HG03097 (cell line): ENCODE measurements at regions not wholly inside any gene's neighbourhood (a gene's known extent, or its start where the extent isn't known, plus 50 kb on each side); places are given as distances from the start of the nearest gene placed in this dataset.

Experiments used
- ATAC-seq: cut with Tn5 transposase; IDR thresholded peaks from one replicate; pipeline ENCODE4 v1.9.1; 2021; ENCODE audit not compliant: unreplicated experiment, low FRiP score

- ATAC-seq, result no peak
These were observed 164.3 kb upstream of the MLN start for GRCh38 chr6:33967966-33968724.

GRCh38 chr6:33967265-33967767, 163.5 kb upstream of the MLN start:
- no peak for ATAC-seq

GRCh38 chr6:33966536-33966935, 162.7 kb upstream of the MLN start:
- ATAC-seq, result no peak

- ATAC-seq, result no peak
These were observed 162.0 kb upstream of the MLN start for GRCh38 chr6:33965766-33966165.

DNA sequence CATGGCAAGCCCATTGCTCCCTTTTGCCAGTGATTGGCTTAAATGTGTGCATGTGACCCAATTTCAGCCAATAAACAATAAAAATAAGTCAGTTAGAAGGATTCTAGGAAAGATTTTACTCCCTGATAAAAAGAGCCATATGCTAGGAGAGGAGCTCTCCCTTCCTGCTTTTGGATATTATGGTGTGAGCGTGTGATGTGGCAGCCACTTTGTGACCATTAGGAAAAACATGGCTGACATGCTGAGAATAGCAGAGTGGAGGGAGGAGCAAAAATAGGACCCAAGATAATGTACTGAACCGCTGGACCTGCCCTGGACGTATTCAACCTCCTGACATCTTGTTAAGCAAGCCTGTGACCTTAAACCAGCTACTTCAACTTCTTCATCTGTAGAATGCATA, 160.6 kb upstream of the MLN start:
- no peak for ATAC-seq

DNA sequence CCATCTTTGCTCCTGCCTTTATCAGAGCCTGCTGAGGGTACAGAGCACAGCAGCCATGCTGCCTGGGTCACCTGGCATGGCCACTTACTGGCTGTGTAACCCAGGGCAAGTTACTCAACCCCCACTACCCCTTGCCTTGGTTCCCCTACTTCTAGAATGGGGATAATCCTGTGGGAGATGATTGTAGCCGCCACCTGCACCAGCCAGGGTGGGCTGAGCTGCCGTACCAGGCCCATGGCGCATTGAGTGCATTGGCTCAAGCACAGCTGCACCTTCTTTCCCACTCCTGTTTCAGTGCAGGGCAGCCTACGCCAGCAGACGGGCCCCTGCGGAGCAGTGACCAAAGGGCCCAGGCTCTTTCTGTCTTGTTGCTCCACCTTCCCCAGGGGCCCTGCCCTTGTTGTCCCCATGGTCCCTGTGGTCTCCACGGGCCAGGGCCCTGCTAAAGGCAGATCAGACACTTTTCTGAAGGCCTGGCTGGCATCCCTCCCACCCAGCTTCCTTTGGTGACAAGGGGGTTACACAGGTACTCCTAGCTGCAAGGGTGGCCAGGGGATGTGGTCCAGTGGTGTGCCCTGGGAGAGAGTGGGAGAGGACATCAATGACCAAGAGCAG, 159.4 kb upstream of the MLN start:
- no peak for ATAC-seq

- no peak for ATAC-seq
These were observed 158.6 kb upstream of the MLN start for GRCh38 chr6:33962246-33963027.

DNA sequence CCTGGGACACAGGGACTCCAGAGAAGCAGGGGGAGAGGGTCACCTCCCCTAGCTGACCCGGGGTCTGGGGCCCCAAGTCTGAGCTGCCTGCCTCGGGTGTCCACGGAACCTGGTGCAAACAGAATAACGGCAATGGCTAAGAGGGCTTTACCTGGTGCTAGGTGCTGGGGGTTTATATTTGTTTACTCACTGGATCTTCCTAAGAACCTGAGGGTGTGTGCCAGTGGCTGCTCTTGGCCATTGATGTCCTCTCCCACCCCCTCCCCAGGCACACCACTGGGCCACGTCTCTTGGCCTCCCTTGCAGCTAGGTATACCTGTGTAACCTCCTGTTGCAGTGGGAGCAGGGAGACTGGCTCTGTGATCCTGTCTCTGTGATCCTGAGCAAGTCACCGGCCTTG, 157.9 kb upstream of the MLN start:
- no peak for ATAC-seq

GRCh38 chr6:33960345-33961313, 156.8 kb upstream of the MLN start:
- no peak for ATAC-seq

- no peak for ATAC-seq
These were observed 156.0 kb upstream of the MLN start for GRCh38 chr6:33959661-33960344.

DNA sequence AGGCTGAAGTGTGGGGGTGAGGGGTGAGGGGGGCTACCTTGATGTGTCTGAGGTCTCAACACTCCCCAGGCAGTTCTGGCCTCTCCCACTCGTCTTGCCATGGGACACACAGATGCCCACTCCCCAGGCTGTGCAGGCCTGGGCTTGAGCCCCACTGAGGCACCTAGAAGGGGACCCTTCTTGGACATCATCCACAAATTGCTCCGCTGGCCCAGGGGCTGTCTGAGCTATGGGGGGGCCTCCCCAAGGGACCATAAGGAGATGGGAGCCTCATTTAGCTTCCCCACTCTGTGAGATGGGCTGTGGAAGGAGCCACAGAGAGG, 155.5 kb upstream of the MLN start:
- ATAC-seq, result no peak

GRCh38 chr6:33958526-33959328, 154.9 kb upstream of the MLN start:
- no peak for ATAC-seq

DNA sequence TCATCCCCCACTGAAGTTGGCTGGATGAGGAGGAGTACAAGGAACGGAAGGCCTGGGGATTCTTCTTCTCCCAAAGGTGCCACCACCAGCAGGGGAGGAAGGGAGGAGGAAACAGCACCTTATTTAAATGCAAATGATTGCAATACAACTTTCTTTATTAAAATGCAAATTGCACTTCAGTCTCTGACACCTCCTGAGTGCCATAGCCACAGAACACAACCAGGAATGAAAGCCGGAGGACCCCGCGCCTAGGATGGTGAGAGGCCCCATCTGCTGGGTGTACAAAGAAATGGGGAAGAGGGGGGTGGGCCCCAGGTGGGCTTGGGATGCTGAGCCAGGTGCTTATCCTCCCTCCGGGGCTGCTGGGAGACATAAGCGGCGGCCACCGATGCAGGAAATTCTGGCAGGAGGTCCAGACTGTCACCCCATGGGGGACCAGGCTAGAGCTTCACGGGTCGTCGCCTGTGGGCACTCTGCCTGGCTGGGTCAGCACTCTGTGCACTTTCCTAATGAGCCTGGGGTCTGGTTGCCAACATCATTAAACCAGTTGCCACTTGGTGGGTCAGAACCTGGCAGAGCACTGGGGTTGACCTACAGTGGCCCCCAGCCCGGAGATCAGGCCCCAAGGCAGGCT, 154.2 kb upstream of the MLN start:
- no peak for ATAC-seq

- no peak for ATAC-seq
These were observed 153.5 kb upstream of the MLN start for GRCh38 chr6:33957131-33957891.

DNA sequence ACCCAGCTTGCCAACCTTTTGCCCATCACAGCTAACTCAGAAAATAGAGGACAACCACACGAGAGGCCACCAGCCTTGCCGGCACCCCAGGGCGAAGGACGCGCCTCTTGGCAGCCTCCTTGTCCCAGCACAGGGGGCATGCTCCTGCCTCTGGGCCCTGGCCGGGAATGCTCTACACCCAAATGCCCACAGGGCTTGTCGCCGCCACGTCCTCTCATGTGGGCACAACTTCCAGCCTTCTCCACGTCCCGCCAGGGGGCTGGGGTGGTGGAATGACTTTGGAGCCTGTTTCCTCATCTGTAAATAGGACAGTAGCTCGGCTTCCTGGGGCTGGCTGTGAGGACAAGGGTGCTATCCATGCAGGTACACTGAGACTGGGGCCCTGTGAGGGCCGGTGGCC, 152.4 kb upstream of the MLN start:
- no peak for ATAC-seq

- ATAC-seq, result no peak
These were observed 151.8 kb upstream of the MLN start for GRCh38 chr6:33955566-33955965.

DNA sequence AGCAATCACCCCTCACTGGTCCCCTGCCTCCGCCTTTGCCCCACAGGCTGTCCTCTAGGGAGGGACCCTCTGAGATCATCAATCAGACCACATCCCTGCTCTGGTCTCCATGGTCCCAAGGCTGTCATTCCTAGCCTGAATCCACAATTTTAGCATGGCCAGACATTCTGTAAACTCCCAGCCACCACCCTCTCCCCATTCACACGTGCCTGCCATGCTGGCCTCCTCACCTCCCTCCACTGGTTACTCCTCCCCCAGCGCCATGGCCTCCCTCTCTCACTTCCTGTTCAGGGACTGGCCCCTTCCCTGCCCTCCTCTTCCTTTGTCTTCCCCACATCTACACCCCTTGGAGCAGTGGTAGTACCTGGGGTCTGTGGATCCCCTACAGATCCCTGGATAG, 150.7 kb upstream of the MLN start:
- ATAC-seq, result no peak

DNA sequence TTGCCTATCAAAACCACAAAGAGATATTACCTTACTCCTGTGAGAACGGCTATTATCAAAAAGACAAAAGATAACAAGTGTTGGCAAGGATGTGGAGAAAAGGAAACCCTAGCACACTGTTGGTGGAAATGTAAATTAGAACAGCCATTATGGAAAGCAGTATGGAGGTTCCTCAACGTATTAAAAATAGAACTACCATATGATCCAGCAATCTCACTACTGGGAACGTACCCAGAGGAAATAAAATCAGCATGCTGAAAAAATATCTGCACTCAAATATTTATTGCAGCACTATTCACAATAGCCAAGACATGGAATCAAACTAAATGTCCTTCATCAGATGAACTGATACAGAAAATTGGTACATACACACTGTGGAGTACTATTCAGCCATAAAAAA, 149.4 kb upstream of the MLN start:
- ATAC-seq, result no peak
